ENCODE measurements at regions not wholly inside any gene's neighbourhood (a gene's known extent, or its start where the extent isn't known, plus 50 kb on each side); places are given as distances from the start of the nearest gene placed in this dataset.

DNA sequence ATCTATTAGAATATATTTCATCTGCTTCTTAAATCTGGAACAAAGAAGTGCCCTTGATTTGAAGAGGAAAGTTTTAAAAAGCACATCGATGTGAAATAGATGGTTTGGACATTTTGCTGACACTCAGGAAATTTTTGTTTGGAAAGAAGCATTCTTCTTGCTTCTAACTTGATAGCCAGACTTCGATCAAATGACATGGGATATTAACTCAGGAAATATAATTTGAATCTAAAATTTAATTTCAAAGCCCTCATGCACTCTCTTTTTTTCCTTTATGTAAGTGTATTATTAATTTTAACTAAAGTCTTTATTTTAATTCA is 761.2 kb downstream of the VGLL3 start:
- peaks cover 4% of the 10 kb centered on the region; the same call in 1 of the 2 replicates for H3K4me1 ChIP-seq (replicated peaks; ENCODE audit: insufficient read depth)
- no peak overlapping the region for H3K4me3 ChIP-seq
- peak overlapping the region; percentile 49; the same call in 1 of the 2 replicates for H2AFZ ChIP-seq
- no peaks in the 10 kb centered on the region for H3K9me3 ChIP-seq (ENCODE audit: insufficient read depth, low read depth)
- no peaks in the 10 kb centered on the region for H3K27me3 ChIP-seq (ENCODE audit: insufficient read depth, low read depth)
- POLR2A ChIA-PET (ENCODE audit: unreplicated experiment): no interaction called here
- H4K20me1 ChIP-seq (ENCODE audit: insufficient read depth): no peaks in the 10 kb centered on the region
- H3F3A ChIP-seq (ENCODE audit: insufficient read depth, low read depth): no peaks in the 10 kb centered on the region
- H3K79me2 ChIP-seq (ENCODE audit: low read depth): no peaks in the 10 kb centered on the region
- no peaks in the 10 kb centered on the region for H3K9me2 ChIP-seq (ENCODE audit: insufficient read depth)
- no TSS peak for BruUV-seq (replicated peaks)
- intact Hi-C loops (cut with micrococcal nuclease; ENCODE audit: unreplicated experiment): no loop called here
- CTCF ChIA-PET: no interaction called here
- TF ChIP-seq EZH2 (IDR thresholded peaks at IDR 0.05; ENCODE audit: low read depth): no peak
- no peak for TF ChIP-seq CTCF (conservative IDR thresholded peaks at IDR 0.05)
- no peak overlapping the region for H3K4me2 ChIP-seq
- H3K27ac ChIP-seq: no peak overlapping the region
- H3K36me3 ChIP-seq (ENCODE audit: low read depth): no peaks in the 10 kb centered on the region
- DNase-seq: no peak

- Histone ChIP-seq H3F3A (ENCODE audit: insufficient read depth, low read depth) (no peaks in the 10 kb centered on the region), H3K9me3 (ENCODE audit: insufficient read depth, low read depth) (no peaks in the 10 kb centered on the region), H3K9me2 (ENCODE audit: insufficient read depth) (no peaks in the 10 kb centered on the region), H2AFZ (peak overlapping the region; percentile 49; the same call in 1 of the 2 replicates), H3K79me2 (ENCODE audit: low read depth) (no peaks in the 10 kb centered on the region), H3K36me3 (ENCODE audit: low read depth) (no peaks in the 10 kb centered on the region), H3K4me1 (replicated peaks; ENCODE audit: insufficient read depth) (peaks cover 4% of the 10 kb centered on the region; the same call in 1 of the 2 replicates), H4K20me1 (ENCODE audit: insufficient read depth) (no peaks in the 10 kb centered on the region), H3K4me3 (no peak overlapping the region), H3K27ac (no peak overlapping the region), H3K4me2 (no peak overlapping the region), H3K27me3 (ENCODE audit: insufficient read depth, low read depth) (no peaks in the 10 kb centered on the region)
- DNase-seq: no peak
- ChIA-PET CTCF (no interaction called here), POLR2A (ENCODE audit: unreplicated experiment) (no interaction called here)
- TF ChIP-seq CTCF (conservative IDR thresholded peaks at IDR 0.05): no peak
- no peak for TF ChIP-seq EZH2 (IDR thresholded peaks at IDR 0.05; ENCODE audit: low read depth)
- no TSS peak for BruUV-seq (replicated peaks)
- intact Hi-C loops (cut with micrococcal nuclease; ENCODE audit: unreplicated experiment): no loop called here
Measured at GRCh38 chr3:86229086-86229774, 761.7 kb downstream of the VGLL3 start.

- no peak for DNase-seq
- H3K36me3 ChIP-seq (ENCODE audit: low read depth): no peaks in the 10 kb centered on the region
- H3K9me2 ChIP-seq (ENCODE audit: insufficient read depth): no peaks in the 10 kb centered on the region
- H3K4me3 ChIP-seq: no peak overlapping the region
- ChIA-PET CTCF (no interaction called here), POLR2A (ENCODE audit: unreplicated experiment) (no interaction called here)
- H3K27ac ChIP-seq: no peak overlapping the region
- H3K4me1 ChIP-seq (replicated peaks; ENCODE audit: insufficient read depth): peaks cover 4% of the 10 kb centered on the region; the same call in 1 of the 2 replicates
- H3K79me2 ChIP-seq (ENCODE audit: low read depth): no peaks in the 10 kb centered on the region
- no peak for TF ChIP-seq EZH2 (IDR thresholded peaks at IDR 0.05; ENCODE audit: low read depth)
- no peak overlapping the region for H2AFZ ChIP-seq
- H3F3A ChIP-seq (ENCODE audit: insufficient read depth, low read depth): no peaks in the 10 kb centered on the region
- no peaks in the 10 kb centered on the region for H3K27me3 ChIP-seq (ENCODE audit: insufficient read depth, low read depth)
- BruUV-seq (replicated peaks): no TSS peak
- H4K20me1 ChIP-seq (ENCODE audit: insufficient read depth): no peaks in the 10 kb centered on the region
- H3K4me2 ChIP-seq: no peak overlapping the region
- H3K9me3 ChIP-seq (ENCODE audit: insufficient read depth, low read depth): no peaks in the 10 kb centered on the region
- intact Hi-C loops (cut with micrococcal nuclease; ENCODE audit: unreplicated experiment): no loop called here
Measured at GRCh38 chr3:86228101-86228500, 762.8 kb downstream of the VGLL3 start.

DNA sequence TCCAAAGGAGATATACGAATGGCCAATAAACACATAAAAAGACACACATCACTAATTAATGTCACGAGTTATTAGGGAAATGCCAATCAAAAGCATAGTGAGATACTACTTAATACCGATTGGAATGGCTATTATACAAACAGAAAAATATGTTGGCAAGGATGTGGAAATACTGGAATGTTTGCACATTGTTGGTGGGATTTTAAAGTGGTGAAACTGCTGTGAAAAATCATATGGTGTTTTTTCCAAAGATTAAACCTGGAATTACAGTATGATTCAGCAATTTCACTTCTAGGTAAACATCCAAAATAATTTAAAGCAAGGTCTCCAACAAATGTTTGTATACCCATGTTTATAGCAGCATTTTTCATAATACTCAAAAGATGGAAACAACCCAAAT is 765.5 kb downstream of the VGLL3 start:
- Histone ChIP-seq H4K20me1 (ENCODE audit: insufficient read depth) (no peaks in the 10 kb centered on the region), H3K27ac (no peak overlapping the region), H3K9me2 (ENCODE audit: insufficient read depth) (no peaks in the 10 kb centered on the region), H3K79me2 (ENCODE audit: low read depth) (no peaks in the 10 kb centered on the region), H2AFZ (no peak overlapping the region; the same call in 1 of the 2 replicates), H3K4me3 (no peak overlapping the region), H3K9me3 (ENCODE audit: insufficient read depth, low read depth) (no peaks in the 10 kb centered on the region), H3F3A (ENCODE audit: insufficient read depth, low read depth) (no peaks in the 10 kb centered on the region), H3K4me1 (replicated peaks; ENCODE audit: insufficient read depth) (peaks cover 4% of the 10 kb centered on the region; the same call in 1 of the 2 replicates), H3K36me3 (ENCODE audit: low read depth) (no peaks in the 10 kb centered on the region), H3K4me2 (no peak overlapping the region), H3K27me3 (ENCODE audit: insufficient read depth, low read depth) (no peaks in the 10 kb centered on the region)
- POLR2A ChIA-PET (ENCODE audit: unreplicated experiment): no interaction called here
- no peak for TF ChIP-seq EZH2 (IDR thresholded peaks at IDR 0.05; ENCODE audit: low read depth)
- no peak for TF ChIP-seq CTCF (conservative IDR thresholded peaks at IDR 0.05)
- CTCF ChIA-PET: no interaction called here
- DNase-seq: no peak
- no TSS peak for BruUV-seq (replicated peaks)
- intact Hi-C loops (cut with micrococcal nuclease; ENCODE audit: unreplicated experiment): no loop called here
